ENCODE measurements at regions not wholly inside any gene's neighbourhood (a gene's known extent, or its start where the extent isn't known, plus 50 kb on each side); places are given as distances from the start of the nearest gene placed in this dataset.

GRCh38 chr6:144664281-144664680, 379.1 kb downstream of the UTRN start:
- no peak for TF ChIP-seq POLR2AphosphoS5 (IDR thresholded peaks at IDR 0.05)
- no peak for TF ChIP-seq POLR2A (IDR thresholded peaks at IDR 0.05)
